NT2/D1 (cell line): ENCODE measurements at regions not wholly inside any gene's neighbourhood (a gene's known extent, or its start where the extent isn't known, plus 50 kb on each side); places are given as distances from the start of the nearest gene placed in this dataset.

ENCODE experiments used
- SUZ12 ChIP-seq: IDR thresholded peaks from 2 replicates; pipeline ENCODE4 v1.6.1; 2011; ENCODE audit not compliant: insufficient read length, insufficient read depth; ENCODE audit errors: extremely low read depth
- YY1 ChIP-seq: IDR thresholded peaks from 2 replicates; pipeline ENCODE4 v1.6.1; 2011; ENCODE audit not compliant: insufficient read length, insufficient read depth
- ZNF274 ChIP-seq: IDR thresholded peaks from 2 replicates; pipeline ENCODE4 v1.6.1; 2011; ENCODE audit warnings: mild to moderate bottlenecking, low read depth, low read length

- no peak for TF ChIP-seq YY1
- TF ChIP-seq ZNF274 = no peak
- no peak for TF ChIP-seq SUZ12
Measured at GRCh38 chr5:159411115-159411514, 80.8 kb upstream of the IL12B start.
